SK-N-SH treated with all-trans-retinoic acid at 6 μM for 48 hours (cell line): ENCODE measurements at regions not wholly inside any gene's neighbourhood (a gene's known extent, or its start where the extent isn't known, plus 50 kb on each side); places are given as distances from the start of the nearest gene placed in this dataset.

Source experiments
- ATAC-seq: fragments of 200-7000 bp; cut with Tn5 transposase; 3 replicates; pipeline ENCODE4 v1.9.1; 2020; ENCODE audit warnings: mild to moderate bottlenecking, moderate library complexity
- ARNTL ChIP-seq: fragments of 450-650 bp; formaldehyde crosslinking; IDR thresholded peaks from 2 replicates; pipeline ENCODE4 v1.5.0; 2020; ENCODE audit warnings: low read depth, mild to moderate bottlenecking, moderate library complexity, borderline replicate concordance
- BACH2 ChIP-seq: fragments of 250-450 bp; sonication (Bioruptor Pico); IDR thresholded peaks from 2 replicates; pipeline ENCODE4 v1.9.0; 2021; ENCODE audit warnings: mild to moderate bottlenecking, borderline replicate concordance
- ESRRG ChIP-seq: fragments of 250-450 bp; sonication (Bioruptor Pico); IDR thresholded peaks from 2 replicates; pipeline ENCODE4 v1.6.1; 2021; ENCODE audit warnings: mild to moderate bottlenecking
- GLIS3 ChIP-seq: fragments of 250-450 bp; sonication (Bioruptor Pico); IDR thresholded peaks from 2 replicates; pipeline ENCODE4 v1.5.0; 2020; ENCODE audit warnings: mild to moderate bottlenecking, moderate library complexity
- ISL1 ChIP-seq: fragments of 250-450 bp; sonication (Bioruptor Pico); IDR thresholded peaks from 2 replicates; pipeline ENCODE4 v2.1.2; 2022; ENCODE audit warnings: mild to moderate bottlenecking, moderate library complexity
- PATZ1 ChIP-seq: fragments of 250-450 bp; sonication (Bioruptor Pico); IDR thresholded peaks from 2 replicates; pipeline ENCODE4 v1.8.0; 2020; ENCODE audit warnings: mild to moderate bottlenecking, moderate library complexity, borderline replicate concordance
- POU6F1 ChIP-seq: fragments of 250-450 bp; sonication (Bioruptor Pico); IDR thresholded peaks from 2 replicates; pipeline ENCODE4 v1.8.0; 2021; ENCODE audit warnings: low read depth, mild to moderate bottlenecking, moderate library complexity, borderline replicate concordance
- PPARA ChIP-seq: fragments of 250-450 bp; sonication (Bioruptor Pico); IDR thresholded peaks from 2 replicates; pipeline ENCODE4 v1.5.0; 2020; ENCODE audit warnings: mild to moderate bottlenecking, borderline replicate concordance
- RARB ChIP-seq: fragments of 250-450 bp; sonication (Bioruptor Pico); IDR thresholded peaks from 2 replicates; pipeline ENCODE4 v1.8.0; 2021; ENCODE audit warnings: mild to moderate bottlenecking, moderate library complexity
- SNAI2 ChIP-seq: fragments of 250-450 bp; sonication (Bioruptor Pico); IDR thresholded peaks from 2 replicates; pipeline ENCODE4 v1.5.0; 2020; ENCODE audit warnings: mild to moderate bottlenecking, moderate library complexity
- TCF4 ChIP-seq: fragments of 250-450 bp; sonication (Bioruptor Pico); IDR thresholded peaks from 2 replicates; pipeline ENCODE4 v1.8.0; 2021; ENCODE audit warnings: mild to moderate bottlenecking, moderate library complexity, borderline replicate concordance
- TOX ChIP-seq: fragments of 250-450 bp; sonication (Bioruptor Pico); IDR thresholded peaks from 2 replicates; pipeline ENCODE4 v1.8.0; 2021; ENCODE audit warnings: mild to moderate bottlenecking, moderate library complexity, borderline replicate concordance
- TSHZ2 ChIP-seq: fragments of 250-450 bp; sonication (Bioruptor Pico); IDR thresholded peaks from 2 replicates; pipeline ENCODE4 v1.5.0; 2020; ENCODE audit warnings: mild to moderate bottlenecking, moderate library complexity
- ZC3H10 ChIP-seq: fragments of 250-450 bp; sonication (Bioruptor Pico); IDR thresholded peaks from 2 replicates; pipeline ENCODE4 v1.5.1; 2021; ENCODE audit warnings: mild to moderate bottlenecking, moderate library complexity
- ZFP3 ChIP-seq: fragments of 250-450 bp; sonication (Bioruptor Pico); IDR thresholded peaks from 2 replicates; pipeline ENCODE4 v1.5.0; 2020; ENCODE audit warnings: mild to moderate bottlenecking, moderate library complexity
- ZFP30 ChIP-seq: fragments of 450-650 bp; formaldehyde crosslinking; IDR thresholded peaks from 2 replicates; pipeline ENCODE4 v1.5.0; 2022; ENCODE audit warnings: mild to moderate bottlenecking, moderate library complexity
- ZNF565 ChIP-seq: fragments of 450-650 bp; formaldehyde crosslinking; conservative IDR thresholded peaks from 2 replicates; pipeline ENCODE4 v1.5.0; 2020; ENCODE audit warnings: low read depth, mild to moderate bottlenecking, moderate library complexity
- ZNF70 ChIP-seq: fragments of 450-650 bp; formaldehyde crosslinking; IDR thresholded peaks from 2 replicates; pipeline ENCODE4 v1.5.0; 2020; ENCODE audit warnings: mild to moderate bottlenecking, moderate library complexity
- ZNF8 ChIP-seq: fragments of 450-650 bp; formaldehyde crosslinking; IDR thresholded peaks from 2 replicates; pipeline ENCODE4 v1.5.0; 2020; ENCODE audit warnings: mild to moderate bottlenecking, moderate library complexity
- TF ChIP-seq, protein P1 (sequence below): fragments of 250-450 bp; sonication (Bioruptor Pico); IDR thresholded peaks from 2 replicates; pipeline ENCODE4 v1.5.1; 2021; ENCODE audit warnings: mild to moderate bottlenecking, moderate library complexity
- TF ChIP-seq, protein P2 (sequence below): fragments of 250-450 bp; sonication (Bioruptor Pico); IDR thresholded peaks from 2 replicates; pipeline ENCODE4 v1.5.1; 2020; ENCODE audit warnings: low read depth, mild to moderate bottlenecking, moderate library complexity

GRCh38 chr11:112471731-112472130, 211.1 kb upstream of the PLET1 start:
- TF ChIP-seq GLIS3 = no peak
- TF ChIP-seq POU6F1 (CRISPR knock-in tag) = no peak
- TF ChIP-seq SNAI2 (CRISPR knock-in tag) = no peak
- TF ChIP-seq, protein P1, sequence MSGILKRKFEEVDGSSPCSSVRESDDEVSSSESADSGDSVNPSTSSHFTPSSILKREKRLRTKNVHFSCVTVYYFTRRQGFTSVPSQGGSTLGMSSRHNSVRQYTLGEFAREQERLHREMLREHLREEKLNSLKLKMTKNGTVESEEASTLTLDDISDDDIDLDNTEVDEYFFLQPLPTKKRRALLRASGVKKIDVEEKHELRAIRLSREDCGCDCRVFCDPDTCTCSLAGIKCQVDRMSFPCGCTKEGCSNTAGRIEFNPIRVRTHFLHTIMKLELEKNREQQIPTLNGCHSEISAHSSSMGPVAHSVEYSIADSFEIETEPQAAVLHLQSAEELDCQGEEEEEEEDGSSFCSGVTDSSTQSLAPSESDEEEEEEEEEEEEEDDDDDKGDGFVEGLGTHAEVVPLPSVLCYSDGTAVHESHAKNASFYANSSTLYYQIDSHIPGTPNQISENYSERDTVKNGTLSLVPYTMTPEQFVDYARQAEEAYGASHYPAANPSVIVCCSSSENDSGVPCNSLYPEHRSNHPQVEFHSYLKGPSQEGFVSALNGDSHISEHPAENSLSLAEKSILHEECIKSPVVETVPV (CRISPR knock-in tag) = no peak
- TF ChIP-seq TOX (CRISPR knock-in tag) = no peak
- TF ChIP-seq ZNF565 (CRISPR knock-in tag) = no peak
- TF ChIP-seq, all 23 proteins: peak for 0
- ATAC-seq = no peak

- ATAC-seq = no peak
- no peak for TF ChIP-seq ARNTL (CRISPR knock-in tag)
- TF ChIP-seq ZNF70 (CRISPR knock-in tag) = no peak
- TF ChIP-seq, protein P2, sequence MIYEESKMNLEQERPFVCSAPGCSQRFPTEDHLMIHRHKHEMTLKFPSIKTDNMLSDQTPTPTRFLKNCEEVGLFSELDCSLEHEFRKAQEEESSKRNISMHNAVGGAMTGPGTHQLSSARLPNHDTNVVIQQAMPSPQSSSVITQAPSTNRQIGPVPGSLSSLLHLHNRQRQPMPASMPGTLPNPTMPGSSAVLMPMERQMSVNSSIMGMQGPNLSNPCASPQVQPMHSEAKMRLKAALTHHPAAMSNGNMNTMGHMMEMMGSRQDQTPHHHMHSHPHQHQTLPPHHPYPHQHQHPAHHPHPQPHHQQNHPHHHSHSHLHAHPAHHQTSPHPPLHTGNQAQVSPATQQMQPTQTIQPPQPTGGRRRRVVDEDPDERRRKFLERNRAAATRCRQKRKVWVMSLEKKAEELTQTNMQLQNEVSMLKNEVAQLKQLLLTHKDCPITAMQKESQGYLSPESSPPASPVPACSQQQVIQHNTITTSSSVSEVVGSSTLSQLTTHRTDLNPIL = no peak
- no peak for TF ChIP-seq GLIS3
- TF ChIP-seq SNAI2 (CRISPR knock-in tag) = no peak
- TF ChIP-seq ISL1 (CRISPR knock-in tag) = no peak
- TF ChIP-seq ZFP3 = no peak
- TF ChIP-seq ZFP30 (CRISPR knock-in tag) = no peak
- TF ChIP-seq TOX (CRISPR knock-in tag) = no peak
- TF ChIP-seq PATZ1 (CRISPR knock-in tag) = no peak
- no peak for TF ChIP-seq BACH2 (CRISPR knock-in tag)
- TF ChIP-seq TCF4 (CRISPR knock-in tag) = no peak
- no peak for TF ChIP-seq POU6F1 (CRISPR knock-in tag)
- TF ChIP-seq ESRRG (CRISPR knock-in tag) = no peak
- no peak for TF ChIP-seq ZNF565 (CRISPR knock-in tag)
- no peak for TF ChIP-seq RARB (CRISPR knock-in tag)
- TF ChIP-seq PPARA (CRISPR knock-in tag) = no peak
- TF ChIP-seq ZC3H10 = no peak
- no peak for TF ChIP-seq ZNF8
These were observed 216.5 kb upstream of the PLET1 start for GRCh38 chr11:112477152-112477551.

DNA sequence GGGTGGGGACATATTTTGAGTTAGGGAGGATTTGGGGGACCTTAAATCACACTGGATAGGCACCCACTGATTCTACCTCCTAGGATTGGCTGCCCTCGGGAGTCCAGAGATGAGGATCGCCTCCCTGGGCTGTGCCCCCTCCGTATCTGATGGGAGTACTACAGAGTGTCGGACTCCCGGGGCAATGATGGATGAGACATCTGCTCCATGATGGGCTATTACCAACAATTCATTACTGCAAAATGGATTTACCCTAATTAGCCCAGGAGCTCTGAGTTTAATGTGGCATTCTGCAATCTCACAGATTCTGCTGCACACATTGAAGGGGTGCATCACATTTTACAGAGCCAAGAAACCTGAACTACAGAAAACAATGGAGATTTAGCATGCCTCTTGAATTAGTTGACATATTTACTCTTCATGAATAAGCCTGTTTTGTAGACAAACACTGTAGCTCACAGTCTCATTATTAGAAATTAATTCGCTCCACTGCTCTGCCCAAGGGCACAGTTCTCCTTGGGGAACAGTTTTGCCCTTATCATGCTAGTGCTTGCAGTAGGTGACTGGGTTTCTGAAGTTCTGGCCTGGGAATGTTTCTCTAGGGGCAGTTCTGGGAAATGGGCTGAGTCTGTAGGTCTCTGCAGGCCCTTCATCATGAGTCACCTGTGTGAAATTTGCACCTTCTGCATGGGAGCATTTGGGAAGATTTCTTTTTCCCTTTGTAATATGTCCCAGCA, 217.1 kb upstream of the PLET1 start:
- TF ChIP-seq ISL1 (CRISPR knock-in tag) (no peak), GLIS3 (no peak), TCF4 (CRISPR knock-in tag) (no peak), RARB (CRISPR knock-in tag) (no peak), ESRRG (CRISPR knock-in tag) (no peak), ZC3H10 (no peak), PATZ1 (CRISPR knock-in tag) (no peak), ZFP3 (no peak), TSHZ2 (CRISPR knock-in tag) (no peak), TOX (CRISPR knock-in tag) (no peak), ZNF8 (no peak)
- ATAC-seq = no peak
